SK-N-SH (cell line): ENCODE measurements at regions not wholly inside any gene's neighbourhood (a gene's known extent, or its start where the extent isn't known, plus 50 kb on each side); places are given as distances from the start of the nearest gene placed in this dataset.

ENCODE experiments used
- CTCF ChIA-PET: fragments of 300-600, 350-600 bp; formaldehyde crosslinking; extraction: SDS; loops from one replicate; lab custom pipeline; 2021; lab: Yijun Ruan, JAX
- POLR2A ChIA-PET: fragments of 350-600 bp; sonication (Branson Sonifier 250); formaldehyde crosslinking; extraction: SDS; loops from one replicate; lab custom pipeline; 2020; ENCODE audit warnings: antibody characterized with exemption, inconsistent platforms; lab: Yijun Ruan, JAX
- DNase-seq: peaks from one replicate; pipeline ENCODE4 v3.0.0; 2012
- H2AFZ ChIP-seq: fragments of 200-600 bp; sonication (generic); 2 replicates; pipeline ENCODE4 v1.8.1; 2016; ENCODE audit warnings: antibody characterized with exemption, mild to moderate bottlenecking, low read depth
- H3F3A ChIP-seq: fragments of 200-600 bp; sonication (generic); replicated peaks from 2 replicates; pipeline ENCODE3; 2016; ENCODE audit warnings: antibody characterized with exemption, mild to moderate bottlenecking; ENCODE audit not compliant: insufficient read depth
- H3K27ac ChIP-seq, 2 experiments: fragments of 200-500 bp in 1 of 2; fragments of 200-600 bp in 1 of 2; sonication (Bioruptor generic) in 1 of 2; sonication (generic), shearing (Covaris generic) in 1 of 2; 2 replicates each; pipeline versions ENCODE4 v1.5.1 to v1.6.1; 2014 to 2016; ENCODE audit warnings: low read depth in 2 of 2, inconsistent platforms in 1 of 2, low read length in 1 of 2, mild to moderate bottlenecking in 1 of 2, mixed read lengths in 1 of 2
- H3K27me3 ChIP-seq: fragments of 200-600 bp; sonication (generic), shearing (Covaris generic); 2 replicates; pipeline ENCODE4 v1.6.1; 2016; ENCODE audit warnings: mixed run types; ENCODE audit not compliant: insufficient read depth
- H3K36me3 ChIP-seq, 2 experiments: fragments of 200-500 bp in 1 of 2; fragments of 200-600 bp in 1 of 2; sonication (Bioruptor generic) in 1 of 2; sonication (generic) in 1 of 2; replicated peaks in 1 of 2; 2 replicates each; pipeline versions ENCODE3 to v1.5.1; 2014 to 2016; ENCODE audit warnings: low read length in 1 of 2, mild to moderate bottlenecking in 1 of 2; ENCODE audit not compliant: insufficient read depth in 2 of 2, control insufficient read depth in 1 of 2
- H3K4me1 ChIP-seq, 2 experiments: fragments of 200-500 bp in 1 of 2; fragments of 200-600 bp in 1 of 2; sonication (Bioruptor generic) in 1 of 2; sonication (generic), shearing (Covaris generic) in 1 of 2; 2 replicates each; pipeline versions ENCODE4 v1.5.1 to v1.6.1; 2014 to 2016; ENCODE audit warnings: low read depth in 1 of 2, low read length in 1 of 2, mixed run types in 1 of 2; ENCODE audit not compliant: insufficient read depth in 2 of 2, control insufficient read depth in 1 of 2
- H3K4me2 ChIP-seq: fragments of 200-600 bp; sonication (generic), shearing (Covaris generic); 2 replicates; pipeline ENCODE4 v1.6.1; 2017; ENCODE audit warnings: mixed run types
- H3K4me3 ChIP-seq, 2 experiments: fragments of 200-500 bp in 1 of 2; fragments of 200-600 bp in 1 of 2; sonication (Bioruptor generic) in 1 of 2; sonication (generic), shearing (Covaris generic) in 1 of 2; 2 replicates each; pipeline versions ENCODE4 v1.5.1 to v1.8.1; 2014 to 2016; ENCODE audit warnings: low read depth in 2 of 2, inconsistent platforms in 1 of 2, low read length in 1 of 2, mild to moderate bottlenecking in 1 of 2, mixed read lengths in 1 of 2, moderate library complexity in 1 of 2
- H3K79me2 ChIP-seq: fragments of 200-600 bp; sonication (generic); 2 replicates; pipeline ENCODE4 v1.8.1; 2017; ENCODE audit warnings: mild to moderate bottlenecking; ENCODE audit not compliant: insufficient read depth
- H3K9ac ChIP-seq: fragments of 200-600 bp; sonication (generic); 2 replicates; pipeline ENCODE4 v1.6.1; 2017; ENCODE audit warnings: mixed run types
- H3K9me2 ChIP-seq: fragments of 200-600 bp; sonication (generic); 2 replicates; pipeline ENCODE4 v1.6.1; 2017; ENCODE audit warnings: mixed run types
- H3K9me3 ChIP-seq: fragments of 200-600 bp; sonication (generic); 2 replicates; pipeline ENCODE4 v1.6.1; 2017; ENCODE audit warnings: mixed run types, mild to moderate bottlenecking, moderate library complexity
- H4K20me1 ChIP-seq: fragments of 200-600 bp; sonication (generic); 2 replicates; pipeline ENCODE4 v1.6.1; 2017; ENCODE audit warnings: mild to moderate bottlenecking, mixed run types; ENCODE audit not compliant: insufficient read depth
- CHD2 ChIP-seq: fragments of 150-350 bp; IDR thresholded peaks from 2 replicates; pipeline ENCODE4 v1.6.1; 2018; ENCODE audit warnings: low read length; ENCODE audit not compliant: partially characterized antibody
- EP300 ChIP-seq, 2 experiments: IDR thresholded peaks; 2 replicates each; pipeline versions ENCODE4 v1.4.0 to v1.6.1; 2012; ENCODE audit warnings: borderline replicate concordance in 1 of 2, low read depth in 1 of 2, low read length in 1 of 2
- FOSL2 ChIP-seq: IDR thresholded peaks from 2 replicates; pipeline ENCODE4 v1.4.0; 2012; ENCODE audit warnings: low read depth, mild to moderate bottlenecking, moderate library complexity, borderline replicate concordance
- JUND ChIP-seq: IDR thresholded peaks from 2 replicates; pipeline ENCODE4 v1.4.0; 2012
- NFIC ChIP-seq: IDR thresholded peaks from 2 replicates; pipeline ENCODE4 v1.4.0; 2012; ENCODE audit warnings: borderline replicate concordance
- POLR2AphosphoS5 ChIP-seq: IDR thresholded peaks from 2 replicates; pipeline ENCODE4 v1.6.1; 2012; ENCODE audit warnings: low read depth, low read length
- RAD21 ChIP-seq: IDR thresholded peaks from 2 replicates; pipeline ENCODE4 v1.6.1; 2012; ENCODE audit warnings: mild to moderate bottlenecking, low read length
- RCOR1 ChIP-seq: fragments of 150-350 bp; IDR thresholded peaks from 2 replicates; pipeline ENCODE4 v1.6.1; 2017; ENCODE audit warnings: antibody characterized with exemption, low read length
- RFX5 ChIP-seq: IDR thresholded peaks from 2 replicates; pipeline ENCODE4 v1.6.1; 2012; ENCODE audit warnings: mild to moderate bottlenecking, improper control_type of control experiment, low read length
- SMC3 ChIP-seq: IDR thresholded peaks from 2 replicates; pipeline ENCODE4 v1.6.1; 2012; ENCODE audit warnings: low read depth, low read length, improper control_type of control experiment
- TCF12 ChIP-seq: IDR thresholded peaks from 2 replicates; pipeline ENCODE4 v1.4.0; 2012
- YY1 ChIP-seq: IDR thresholded peaks from 2 replicates; pipeline ENCODE4 v1.4.0; 2012; ENCODE audit warnings: low read depth, mild to moderate bottlenecking
- WGBS: methylation state at CpG from one replicate; pipeline ENCODE4 v1.1.6; 2017; ENCODE audit warnings: low lambda C conversion rate; 5-methylcytosine and 5-hydroxymethylcytosine counted together
- TF ChIP-seq, protein P1 (sequence below): IDR thresholded peaks from 2 replicates; pipeline ENCODE4; 2012
- TF ChIP-seq, protein P2 (sequence below): IDR thresholded peaks from 2 replicates; pipeline ENCODE4 v1.6.1; 2012; ENCODE audit warnings: mild to moderate bottlenecking, low read depth, low read length, moderate library complexity
- TF ChIP-seq, protein P3 (sequence below): fragments of 150-350 bp; IDR thresholded peaks from 2 replicates; pipeline ENCODE4 v1.6.1; 2016; ENCODE audit warnings: mild to moderate bottlenecking, low read depth, low read length
- TF ChIP-seq, protein P4 (sequence below): fragments of 150-350 bp; IDR thresholded peaks from 2 replicates; pipeline ENCODE4 v1.6.1; 2017; ENCODE audit warnings: antibody characterized with exemption, low read length, low read depth, borderline replicate concordance

DNA sequence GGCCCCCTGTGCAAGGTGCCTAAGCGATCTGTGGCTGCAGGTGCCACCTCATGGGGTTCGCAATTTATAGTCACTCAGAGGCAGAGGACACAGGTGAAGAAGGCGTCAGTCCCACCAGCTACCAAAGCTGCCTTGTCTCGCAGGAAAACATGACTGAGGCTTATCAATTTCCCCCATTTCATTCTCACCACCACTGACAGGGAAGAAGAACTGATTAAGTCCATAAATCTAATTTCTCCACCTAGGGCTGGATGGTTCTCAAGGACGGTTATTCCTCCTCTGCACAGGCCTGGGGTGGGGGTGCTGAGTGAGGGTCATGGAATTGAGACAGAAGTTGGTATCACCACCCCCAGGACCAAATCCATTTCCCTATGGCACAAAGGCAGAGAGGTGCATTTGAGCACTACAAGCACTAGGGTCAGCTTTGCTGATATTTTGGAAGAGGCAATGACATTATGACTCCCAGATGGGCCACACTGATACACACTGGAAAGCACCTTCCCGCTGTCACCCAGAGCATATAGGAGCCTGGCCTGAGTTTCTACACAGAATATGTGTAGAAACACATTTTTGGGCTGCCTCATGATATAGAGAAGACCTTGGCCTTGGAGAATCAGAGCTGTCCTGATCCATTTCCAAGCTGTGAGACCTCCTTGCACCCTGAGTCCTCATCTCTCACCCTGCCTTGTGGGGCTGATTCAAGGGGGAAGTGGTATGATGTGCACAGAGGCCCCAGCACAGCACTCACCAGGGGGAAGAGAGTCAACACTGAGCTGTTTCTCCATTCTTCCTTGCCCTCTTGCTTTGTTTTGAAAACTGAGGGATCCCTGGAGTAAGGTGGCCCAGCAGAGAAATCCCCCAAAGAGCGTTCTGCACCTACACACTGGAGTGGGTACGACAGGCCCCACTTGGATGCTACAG is 59.4 kb downstream of the PITPNM2 start:
- Histone ChIP-seq H3K36me3 (no peaks in the 10 kb centered on the region), H3K79me2 (peaks cover 5% of the 10 kb centered on the region; the same call in 1 of the 2 replicates), H3K9me3 (no peaks in the 10 kb centered on the region), H3K4me1 (peaks cover 9 to 14% of the 10 kb centered on the region in 2 experiments; a peak in 3 of 4 replicates), H3K4me3 (no peak overlapping the region), H3F3A (peaks cover 30% of the 10 kb centered on the region), H3K4me2 (no peak overlapping the region), H3K9me2 (no peaks in the 10 kb centered on the region), H2AFZ (no peak overlapping the region), H3K27ac (no peak overlapping the region), H4K20me1 (peaks cover 9% of the 10 kb centered on the region), H3K27me3 (no peaks in the 10 kb centered on the region), H3K9ac (no peak overlapping the region)
- CTCF ChIA-PET, result no interaction called here
- POLR2A ChIA-PET, result no interaction called here
- WGBS, result 98% methylated on average over 7 of the region's 8 CpGs
- no peak for TF ChIP-seq EP300 (IDR thresholded peaks at IDR 0.05; ENCODE audit: borderline replicate concordance in 1 of 2, low read depth in 1 of 2, low read length in 1 of 2)
- TF ChIP-seq, protein P1, sequence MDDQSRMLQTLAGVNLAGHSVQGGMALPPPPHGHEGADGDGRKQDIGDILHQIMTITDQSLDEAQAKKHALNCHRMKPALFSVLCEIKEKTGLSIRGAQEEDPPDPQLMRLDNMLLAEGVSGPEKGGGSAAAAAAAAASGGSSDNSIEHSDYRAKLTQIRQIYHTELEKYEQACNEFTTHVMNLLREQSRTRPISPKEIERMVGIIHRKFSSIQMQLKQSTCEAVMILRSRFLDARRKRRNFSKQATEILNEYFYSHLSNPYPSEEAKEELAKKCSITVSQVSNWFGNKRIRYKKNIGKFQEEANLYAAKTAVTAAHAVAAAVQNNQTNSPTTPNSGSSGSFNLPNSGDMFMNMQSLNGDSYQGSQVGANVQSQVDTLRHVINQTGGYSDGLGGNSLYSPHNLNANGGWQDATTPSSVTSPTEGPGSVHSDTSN, result no peak
- no peak for TF ChIP-seq YY1
- TF ChIP-seq NFIC, result no peak
- no peak for TF ChIP-seq JUND
- TF ChIP-seq, protein P2, sequence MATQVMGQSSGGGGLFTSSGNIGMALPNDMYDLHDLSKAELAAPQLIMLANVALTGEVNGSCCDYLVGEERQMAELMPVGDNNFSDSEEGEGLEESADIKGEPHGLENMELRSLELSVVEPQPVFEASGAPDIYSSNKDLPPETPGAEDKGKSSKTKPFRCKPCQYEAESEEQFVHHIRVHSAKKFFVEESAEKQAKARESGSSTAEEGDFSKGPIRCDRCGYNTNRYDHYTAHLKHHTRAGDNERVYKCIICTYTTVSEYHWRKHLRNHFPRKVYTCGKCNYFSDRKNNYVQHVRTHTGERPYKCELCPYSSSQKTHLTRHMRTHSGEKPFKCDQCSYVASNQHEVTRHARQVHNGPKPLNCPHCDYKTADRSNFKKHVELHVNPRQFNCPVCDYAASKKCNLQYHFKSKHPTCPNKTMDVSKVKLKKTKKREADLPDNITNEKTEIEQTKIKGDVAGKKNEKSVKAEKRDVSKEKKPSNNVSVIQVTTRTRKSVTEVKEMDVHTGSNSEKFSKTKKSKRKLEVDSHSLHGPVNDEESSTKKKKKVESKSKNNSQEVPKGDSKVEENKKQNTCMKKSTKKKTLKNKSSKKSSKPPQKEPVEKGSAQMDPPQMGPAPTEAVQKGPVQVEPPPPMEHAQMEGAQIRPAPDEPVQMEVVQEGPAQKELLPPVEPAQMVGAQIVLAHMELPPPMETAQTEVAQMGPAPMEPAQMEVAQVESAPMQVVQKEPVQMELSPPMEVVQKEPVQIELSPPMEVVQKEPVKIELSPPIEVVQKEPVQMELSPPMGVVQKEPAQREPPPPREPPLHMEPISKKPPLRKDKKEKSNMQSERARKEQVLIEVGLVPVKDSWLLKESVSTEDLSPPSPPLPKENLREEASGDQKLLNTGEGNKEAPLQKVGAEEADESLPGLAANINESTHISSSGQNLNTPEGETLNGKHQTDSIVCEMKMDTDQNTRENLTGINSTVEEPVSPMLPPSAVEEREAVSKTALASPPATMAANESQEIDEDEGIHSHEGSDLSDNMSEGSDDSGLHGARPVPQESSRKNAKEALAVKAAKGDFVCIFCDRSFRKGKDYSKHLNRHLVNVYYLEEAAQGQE, result no peak
- TF ChIP-seq, protein P3, sequence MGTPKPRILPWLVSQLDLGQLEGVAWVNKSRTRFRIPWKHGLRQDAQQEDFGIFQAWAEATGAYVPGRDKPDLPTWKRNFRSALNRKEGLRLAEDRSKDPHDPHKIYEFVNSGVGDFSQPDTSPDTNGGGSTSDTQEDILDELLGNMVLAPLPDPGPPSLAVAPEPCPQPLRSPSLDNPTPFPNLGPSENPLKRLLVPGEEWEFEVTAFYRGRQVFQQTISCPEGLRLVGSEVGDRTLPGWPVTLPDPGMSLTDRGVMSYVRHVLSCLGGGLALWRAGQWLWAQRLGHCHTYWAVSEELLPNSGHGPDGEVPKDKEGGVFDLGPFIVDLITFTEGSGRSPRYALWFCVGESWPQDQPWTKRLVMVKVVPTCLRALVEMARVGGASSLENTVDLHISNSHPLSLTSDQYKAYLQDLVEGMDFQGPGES, result no peak
- no peak for TF ChIP-seq TCF12
- TF ChIP-seq RFX5, result no peak
- no peak for TF ChIP-seq SMC3
- no peak for TF ChIP-seq RCOR1
- no peak for TF ChIP-seq POLR2AphosphoS5
- TF ChIP-seq RAD21, result no peak
- TF ChIP-seq CHD2, result no peak
- no peak for TF ChIP-seq FOSL2
- TF ChIP-seq, protein P4, sequence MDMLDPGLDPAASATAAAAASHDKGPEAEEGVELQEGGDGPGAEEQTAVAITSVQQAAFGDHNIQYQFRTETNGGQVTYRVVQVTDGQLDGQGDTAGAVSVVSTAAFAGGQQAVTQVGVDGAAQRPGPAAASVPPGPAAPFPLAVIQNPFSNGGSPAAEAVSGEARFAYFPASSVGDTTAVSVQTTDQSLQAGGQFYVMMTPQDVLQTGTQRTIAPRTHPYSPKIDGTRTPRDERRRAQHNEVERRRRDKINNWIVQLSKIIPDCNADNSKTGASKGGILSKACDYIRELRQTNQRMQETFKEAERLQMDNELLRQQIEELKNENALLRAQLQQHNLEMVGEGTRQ, result no peak
- no peak for DNase-seq
